Mesothelial cell of epicardium (in vitro differentiated cells): ENCODE measurements at regions not wholly inside any gene's neighbourhood (a gene's known extent, or its start where the extent isn't known, plus 50 kb on each side); places are given as distances from the start of the nearest gene placed in this dataset.

Experiments
- DNase-seq, 2 experiments: peaks; one replicate each; pipeline ENCODE4 v3.0.0; 2021; ENCODE audit warnings: low spot score in 2 of 2; ENCODE audit not compliant: unreplicated experiment in 2 of 2
- H3K27ac Mint-ChIP-seq: 2 replicates; pipeline ENCODE4 v1.8.0; 2021; ENCODE audit warnings: mixed read lengths
- H3K27me3 Mint-ChIP-seq: 2 replicates; pipeline ENCODE4 v1.8.0; 2021; ENCODE audit warnings: low read depth, mixed read lengths
- H3K36me3 Mint-ChIP-seq: 2 replicates; pipeline ENCODE4 v1.8.0; 2021; ENCODE audit warnings: mixed read lengths
- H3K4me1 Mint-ChIP-seq: 2 replicates; pipeline ENCODE4 v1.8.0; 2021; ENCODE audit warnings: mixed read lengths
- H3K4me3 Mint-ChIP-seq: 2 replicates; pipeline ENCODE4 v1.8.0; 2021; ENCODE audit warnings: mild to moderate bottlenecking, moderate library complexity, mixed read lengths
- H3K9me3 Mint-ChIP-seq: 2 replicates; pipeline ENCODE4 v1.8.0; 2021; ENCODE audit warnings: mixed read lengths
- CTCF ChIP-seq: fragments of 200-600 bp; sonication (generic); IDR thresholded peaks from one replicate; pipeline ENCODE4 v1.5.0; 2021; ENCODE audit warnings: antibody characterized with exemption; ENCODE audit not compliant: unreplicated experiment

GRCh38 chr9:105064248-105065097 is 136.5 kb upstream of the ABCA1 start:
- Mint-ChIP-seq H3K36me3 (peaks cover 2% of the 10 kb centered on the region), H3K4me3 (no peak overlapping the region), H3K27me3 (no peaks in the 10 kb centered on the region), H3K27ac (peak overlapping the region; percentile 82), H3K9me3 (peaks cover 9% of the 10 kb centered on the region), H3K4me1 (peaks cover 19% of the 10 kb centered on the region)
- no peak for TF ChIP-seq CTCF
- DNase-seq = peak; percentile 53 to 68

- Mint-ChIP-seq H3K27ac (peak overlapping the region; percentile 82), H3K4me3 (no peak overlapping the region), H3K4me1 (peaks cover 19% of the 10 kb centered on the region)
Measured at GRCh38 chr9:105065098-105066088, 137.4 kb upstream of the ABCA1 start.

GRCh38 chr9:105066275-105066865 is 138.4 kb upstream of the ABCA1 start:
- no peak for DNase-seq
- H3K27ac Mint-ChIP-seq = no peak overlapping the region
- peaks cover 19% of the 10 kb centered on the region for H3K4me1 Mint-ChIP-seq
- H3K9me3 Mint-ChIP-seq = peaks cover 5% of the 10 kb centered on the region
- H3K36me3 Mint-ChIP-seq = peaks cover 2% of the 10 kb centered on the region
- no peak overlapping the region for H3K4me3 Mint-ChIP-seq
- TF ChIP-seq CTCF = no peak
- H3K27me3 Mint-ChIP-seq = no peaks in the 10 kb centered on the region

More at GRCh38 chr9:105065098-105066088, 137.4 kb upstream of the ABCA1 start:
- Mint-ChIP-seq H3K36me3 (peaks cover 2% of the 10 kb centered on the region), H3K27me3 (no peaks in the 10 kb centered on the region), H3K9me3 (peaks cover 9% of the 10 kb centered on the region)
- no peak for TF ChIP-seq CTCF
- DNase-seq = no peak

GRCh38 chr9:105067895-105068580 is 140.1 kb upstream of the ABCA1 start:
- Mint-ChIP-seq H3K27me3 (no peaks in the 10 kb centered on the region), H3K4me1 (peaks cover 19% of the 10 kb centered on the region), H3K9me3 (peaks cover 5% of the 10 kb centered on the region), H3K4me3 (no peak overlapping the region), H3K36me3 (peaks cover 2% of the 10 kb centered on the region), H3K27ac (no peak overlapping the region)
- TF ChIP-seq CTCF = no peak
- DNase-seq = no peak

GRCh38 chr9:105069285-105069684 is 141.3 kb upstream of the ABCA1 start:
- no peaks in the 10 kb centered on the region for H3K27me3 Mint-ChIP-seq
- H3K27ac Mint-ChIP-seq = no peak overlapping the region
- no peak overlapping the region for H3K4me3 Mint-ChIP-seq
- no peak for DNase-seq
- peaks cover 5% of the 10 kb centered on the region for H3K9me3 Mint-ChIP-seq
- peaks cover 10% of the 10 kb centered on the region for H3K4me1 Mint-ChIP-seq
- H3K36me3 Mint-ChIP-seq = peaks cover 2% of the 10 kb centered on the region
- TF ChIP-seq CTCF = no peak
